Renal cortex interstitium (tissue), 11 donors: ENCODE measurements at regions not wholly inside any gene's neighbourhood (a gene's known extent, or its start where the extent isn't known, plus 50 kb on each side); places are given as distances from the start of the nearest gene placed in this dataset.
"Not testable (repeated sequence)": the region's sequence is repeated elsewhere in the genome, so short reads cannot be mapped to it uniquely, and the experiment has no call there.

Experiments
- DNase-seq, 11 donors: peaks; one replicate each; pipeline ENCODE4 v3.0.0-alpha.2; 2013; ENCODE audit warnings: low read depth in 9 of 11, low spot score in 4 of 11; ENCODE audit errors: extremely low read depth in 1 of 11

- no peak for DNase-seq
These were observed 281.0 kb downstream of the KLF13 start for GRCh38 chr15:31607656-31608055.

GRCh38 chr15:31609258-31609681 is 282.6 kb downstream of the KLF13 start:
- no peak for DNase-seq

- DNase-seq = no peak
These were observed 283.3 kb downstream of the KLF13 start for GRCh38 chr15:31609906-31610305.

- no peak for DNase-seq
These were observed 289.2 kb downstream of the KLF13 start for GRCh38 chr15:31615643-31616415.

GRCh38 chr15:31623297-31623696 is 296.7 kb downstream of the KLF13 start:
- DNase-seq = not testable (repeated sequence)

- DNase-seq = not testable (repeated sequence)
These were observed 297.5 kb downstream of the KLF13 start for GRCh38 chr15:31624115-31624514.

- not testable (repeated sequence) for DNase-seq
These were observed 309.1 kb downstream of the KLF13 start for GRCh38 chr15:31635715-31636114.

- DNase-seq = not testable (repeated sequence)
These were observed 310.3 kb downstream of the KLF13 start for GRCh38 chr15:31636911-31637310.

GRCh38 chr15:31643955-31644354 is 317.3 kb downstream of the KLF13 start:
- DNase-seq = not testable (repeated sequence)

GRCh38 chr15:31644761-31645160 is 318.1 kb downstream of the KLF13 start:
- not testable (repeated sequence) for DNase-seq

GRCh38 chr15:31647337-31647826 is 320.7 kb downstream of the KLF13 start:
- not testable (repeated sequence) for DNase-seq

GRCh38 chr15:31649634-31650033 is 323.0 kb downstream of the KLF13 start:
- not testable (repeated sequence) for DNase-seq

- not testable (repeated sequence) for DNase-seq
These were observed 323.5 kb downstream of the KLF13 start for GRCh38 chr15:31650055-31650701.

GRCh38 chr15:31656915-31657314 is 330.3 kb downstream of the KLF13 start:
- not testable (repeated sequence) for DNase-seq

GRCh38 chr15:31660816-31661215 is 334.2 kb downstream of the KLF13 start:
- no peak for DNase-seq

GRCh38 chr15:31665732-31666131 is 339.1 kb downstream of the KLF13 start:
- not testable (repeated sequence) for DNase-seq

- DNase-seq = not testable (repeated sequence)
These were observed 342.7 kb downstream of the KLF13 start for GRCh38 chr15:31669158-31669908.

- DNase-seq = not testable (repeated sequence)
These were observed 346.6 kb downstream of the KLF13 start for GRCh38 chr15:31673263-31673662.

- DNase-seq = not testable (repeated sequence)
These were observed 348.6 kb upstream of the CHRNA7 start for GRCh38 chr15:31681529-31682259.
